ENCODE measurements at regions not wholly inside any gene's neighbourhood (a gene's known extent, or its start where the extent isn't known, plus 50 kb on each side); places are given as distances from the start of the nearest gene placed in this dataset.

DNA sequence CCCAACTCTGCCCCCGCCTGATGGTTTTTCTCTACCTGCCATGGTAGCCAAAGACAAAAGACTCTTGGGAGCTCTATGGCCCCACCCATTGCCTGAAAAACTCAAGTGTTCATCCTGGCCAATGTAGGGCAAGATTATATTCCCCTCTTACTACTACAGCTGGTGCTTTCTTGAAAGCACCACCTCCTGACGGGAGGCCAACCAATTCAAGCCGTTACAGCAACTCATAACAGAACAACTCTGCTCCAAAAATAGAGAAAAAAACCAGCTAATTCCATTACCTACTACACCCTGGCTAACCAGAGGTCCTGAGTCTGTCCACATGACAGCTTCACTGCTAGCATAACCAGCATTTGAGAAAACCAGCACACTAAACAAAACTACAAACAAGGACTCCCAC lies 127.5 kb upstream of the GAREM1 start:
- TF ChIP-seq, protein P1, sequence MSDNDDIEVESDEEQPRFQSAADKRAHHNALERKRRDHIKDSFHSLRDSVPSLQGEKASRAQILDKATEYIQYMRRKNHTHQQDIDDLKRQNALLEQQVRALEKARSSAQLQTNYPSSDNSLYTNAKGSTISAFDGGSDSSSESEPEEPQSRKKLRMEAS (IDR thresholded peaks at IDR 0.05; ENCODE audit: low read depth, low read length), result no peak
- H3K4me3 ChIP-seq (ENCODE audit: low read depth, low read length), result no peak overlapping the region
- DNase-seq (ENCODE audit: low read depth), result no peak

DNA sequence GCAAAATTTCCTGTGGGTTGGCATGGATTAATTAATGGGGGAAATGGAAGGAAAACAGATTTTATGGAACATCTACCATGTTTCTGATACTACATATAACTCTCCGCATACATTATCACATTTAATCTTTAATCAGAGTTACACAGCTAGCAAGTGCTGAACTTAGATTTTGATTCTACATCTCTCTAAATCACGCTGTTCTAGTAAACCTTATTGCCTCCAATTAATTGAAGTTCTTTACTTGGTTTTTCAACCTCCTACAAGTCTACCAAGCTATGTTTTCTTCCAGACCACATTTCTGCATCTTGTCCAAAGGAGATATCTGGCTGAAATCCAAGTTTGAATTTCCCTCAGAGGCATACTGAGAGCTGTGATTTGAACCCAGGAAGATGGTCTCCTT lies 125.8 kb upstream of the GAREM1 start:
- no peak overlapping the region for H3K4me3 ChIP-seq (ENCODE audit: low read depth, low read length)
- TF ChIP-seq POLR2A (IDR thresholded peaks at IDR 0.05; ENCODE audit: extremely low read depth, insufficient read length), result no peak
- TF ChIP-seq MYC (IDR thresholded peaks at IDR 0.05; ENCODE audit: low read depth, low read length), result no peak
- DNase-seq (ENCODE audit: low read depth), result no peak

DNA sequence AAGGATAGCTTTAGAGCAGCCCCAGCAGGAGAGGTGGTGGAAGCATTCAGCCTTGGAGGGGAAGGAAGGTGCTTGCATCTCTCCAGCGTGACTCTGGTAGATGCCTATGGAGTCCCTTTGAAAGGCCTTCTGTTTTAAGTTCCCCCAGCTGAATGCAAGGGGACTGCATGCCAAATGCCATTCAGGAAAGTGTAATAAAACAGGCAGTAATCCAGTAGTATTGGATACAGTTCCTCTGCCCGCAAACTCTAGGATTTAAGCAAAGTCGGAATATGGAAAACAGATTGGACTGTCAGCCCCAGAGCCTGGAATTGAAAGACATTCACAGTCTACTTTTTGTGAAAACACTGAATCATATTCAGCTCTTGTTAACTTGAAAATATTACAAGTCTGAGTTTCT lies 125.2 kb upstream of the GAREM1 start:
- no peak for DNase-seq (ENCODE audit: low read depth)
- TF ChIP-seq, protein P2, sequence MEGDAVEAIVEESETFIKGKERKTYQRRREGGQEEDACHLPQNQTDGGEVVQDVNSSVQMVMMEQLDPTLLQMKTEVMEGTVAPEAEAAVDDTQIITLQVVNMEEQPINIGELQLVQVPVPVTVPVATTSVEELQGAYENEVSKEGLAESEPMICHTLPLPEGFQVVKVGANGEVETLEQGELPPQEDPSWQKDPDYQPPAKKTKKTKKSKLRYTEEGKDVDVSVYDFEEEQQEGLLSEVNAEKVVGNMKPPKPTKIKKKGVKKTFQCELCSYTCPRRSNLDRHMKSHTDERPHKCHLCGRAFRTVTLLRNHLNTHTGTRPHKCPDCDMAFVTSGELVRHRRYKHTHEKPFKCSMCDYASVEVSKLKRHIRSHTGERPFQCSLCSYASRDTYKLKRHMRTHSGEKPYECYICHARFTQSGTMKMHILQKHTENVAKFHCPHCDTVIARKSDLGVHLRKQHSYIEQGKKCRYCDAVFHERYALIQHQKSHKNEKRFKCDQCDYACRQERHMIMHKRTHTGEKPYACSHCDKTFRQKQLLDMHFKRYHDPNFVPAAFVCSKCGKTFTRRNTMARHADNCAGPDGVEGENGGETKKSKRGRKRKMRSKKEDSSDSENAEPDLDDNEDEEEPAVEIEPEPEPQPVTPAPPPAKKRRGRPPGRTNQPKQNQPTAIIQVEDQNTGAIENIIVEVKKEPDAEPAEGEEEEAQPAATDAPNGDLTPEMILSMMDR (IDR thresholded peaks at IDR 0.05; ENCODE audit: low read depth, low read length), result no peak
- no peak for TF ChIP-seq MYC (IDR thresholded peaks at IDR 0.05; ENCODE audit: low read depth, low read length)
- TF ChIP-seq, protein P1 (IDR thresholded peaks at IDR 0.05; ENCODE audit: low read depth, low read length), result no peak
- TF ChIP-seq POLR2A (IDR thresholded peaks at IDR 0.05; ENCODE audit: extremely low read depth, insufficient read length), result no peak
- H3K4me3 ChIP-seq (ENCODE audit: low read depth, low read length), result no peak overlapping the region

DNA sequence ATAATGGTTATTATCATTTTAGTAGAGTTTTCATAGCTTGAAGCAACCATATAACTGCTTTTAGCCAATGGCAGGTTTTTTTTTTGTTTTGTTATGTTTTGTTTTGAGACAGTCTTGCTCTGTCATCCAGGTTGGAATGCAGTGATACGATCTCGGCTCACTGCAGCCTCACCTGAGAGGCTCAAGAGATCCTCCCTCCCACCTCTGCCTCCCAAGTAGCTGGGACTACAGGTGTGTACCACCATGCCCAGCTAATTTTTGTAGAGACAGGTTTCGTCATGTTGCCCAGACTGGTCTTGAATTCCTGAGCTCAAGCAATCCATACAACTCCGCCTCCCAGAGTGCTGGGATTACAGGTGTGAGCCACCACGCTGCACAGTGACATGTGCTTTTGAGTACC lies 117.5 kb upstream of the GAREM1 start:
- DNase-seq (ENCODE audit: low read depth), result no peak
- H3K4me3 ChIP-seq (ENCODE audit: low read depth, low read length), result no peak overlapping the region
- TF ChIP-seq, protein P2 (IDR thresholded peaks at IDR 0.05; ENCODE audit: low read depth, low read length), result no peak
- TF ChIP-seq, protein P1 (IDR thresholded peaks at IDR 0.05; ENCODE audit: low read depth, low read length), result no peak
- TF ChIP-seq MYC (IDR thresholded peaks at IDR 0.05; ENCODE audit: low read depth, low read length) (no peak), POLR2A (IDR thresholded peaks at IDR 0.05; ENCODE audit: extremely low read depth, insufficient read length) (no peak)

DNA sequence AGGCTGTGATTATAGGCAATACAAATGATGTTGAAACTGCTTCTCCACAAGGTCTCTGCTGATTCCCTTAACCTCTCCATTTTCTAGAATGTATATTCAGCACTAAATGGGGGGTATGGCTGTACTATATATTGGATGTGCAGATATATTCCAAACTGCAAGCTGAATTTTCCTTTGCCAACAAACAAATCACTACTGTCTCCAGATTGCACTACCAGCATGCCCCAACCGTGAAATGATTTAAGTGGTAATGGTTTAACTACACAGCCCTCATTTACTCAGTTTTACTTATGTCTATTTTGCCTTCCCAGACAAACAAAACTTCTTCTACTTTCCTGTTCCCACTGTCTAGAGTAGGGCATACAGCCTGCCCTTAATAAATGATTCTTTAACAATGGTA lies 112.7 kb upstream of the GAREM1 start:
- DNase-seq (ENCODE audit: low read depth), result no peak
- TF ChIP-seq, protein P2 (IDR thresholded peaks at IDR 0.05; ENCODE audit: low read depth, low read length), result no peak
- TF ChIP-seq, protein P1 (IDR thresholded peaks at IDR 0.05; ENCODE audit: low read depth, low read length), result no peak
- no peak for TF ChIP-seq MYC (IDR thresholded peaks at IDR 0.05; ENCODE audit: low read depth, low read length)
- TF ChIP-seq POLR2A (IDR thresholded peaks at IDR 0.05; ENCODE audit: extremely low read depth, insufficient read length), result no peak
- H3K4me3 ChIP-seq (ENCODE audit: low read depth, low read length), result no peak overlapping the region

DNA sequence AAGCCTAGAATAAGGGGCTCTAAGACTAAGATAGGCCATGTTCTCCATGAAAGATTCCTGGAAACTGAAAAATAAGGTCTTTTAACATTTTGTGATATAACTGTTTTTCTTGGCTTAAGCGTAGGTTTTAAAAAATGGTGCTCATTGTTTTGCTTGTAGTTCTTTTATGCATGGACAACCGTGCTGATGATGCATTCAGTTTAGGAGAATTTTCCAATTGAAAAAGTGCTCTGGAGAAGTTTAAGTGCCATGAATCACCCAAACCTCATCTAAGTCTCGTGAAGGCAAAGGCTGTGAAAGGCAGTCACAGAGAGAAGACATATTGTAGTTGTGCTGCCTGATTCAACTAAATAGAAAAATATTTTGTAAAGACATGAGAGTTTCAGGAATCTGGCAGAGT lies 111.8 kb upstream of the GAREM1 start:
- DNase-seq (ENCODE audit: low read depth), result no peak
- no peak overlapping the region for H3K4me3 ChIP-seq (ENCODE audit: low read depth, low read length)
- TF ChIP-seq POLR2A (IDR thresholded peaks at IDR 0.05; ENCODE audit: extremely low read depth, insufficient read length), result no peak
- TF ChIP-seq, protein P1 (IDR thresholded peaks at IDR 0.05; ENCODE audit: low read depth, low read length), result no peak
- TF ChIP-seq, protein P2 (IDR thresholded peaks at IDR 0.05; ENCODE audit: low read depth, low read length), result no peak
- TF ChIP-seq MYC (IDR thresholded peaks at IDR 0.05; ENCODE audit: low read depth, low read length), result no peak

DNA sequence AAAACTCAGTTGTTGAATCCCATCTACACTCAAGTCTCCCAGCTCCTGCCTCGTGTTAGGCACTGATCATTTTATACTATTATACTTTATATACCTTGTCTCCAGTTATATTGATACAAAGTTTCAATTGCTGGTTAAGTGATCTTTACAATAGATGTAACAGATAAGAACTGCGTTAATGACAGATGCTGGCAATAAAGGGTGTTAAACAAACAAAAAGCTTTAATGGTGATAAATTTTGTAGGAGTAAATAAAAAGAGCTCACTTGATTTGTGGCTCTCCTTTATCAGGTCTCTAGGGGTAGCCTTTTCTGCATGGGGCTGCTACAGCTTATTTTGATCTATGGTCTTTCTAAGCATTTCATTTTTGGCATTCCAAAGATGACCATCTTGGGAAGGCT lies 106.9 kb upstream of the GAREM1 start:
- no peak for TF ChIP-seq MYC (IDR thresholded peaks at IDR 0.05; ENCODE audit: low read depth, low read length)
- TF ChIP-seq, protein P2 (IDR thresholded peaks at IDR 0.05; ENCODE audit: low read depth, low read length), result no peak
- TF ChIP-seq, protein P1 (IDR thresholded peaks at IDR 0.05; ENCODE audit: low read depth, low read length), result no peak
- no peak for TF ChIP-seq POLR2A (IDR thresholded peaks at IDR 0.05; ENCODE audit: extremely low read depth, insufficient read length)
- no peak for DNase-seq (ENCODE audit: low read depth)

More for the DNA sequence above, 106.9 kb upstream of the GAREM1 start:
- H3K4me3 ChIP-seq (ENCODE audit: low read depth, low read length), result no peak overlapping the region
